ENCODE measurements at regions not wholly inside any gene's neighbourhood (a gene's known extent, or its start where the extent isn't known, plus 50 kb on each side); places are given as distances from the start of the nearest gene placed in this dataset.

DNA sequence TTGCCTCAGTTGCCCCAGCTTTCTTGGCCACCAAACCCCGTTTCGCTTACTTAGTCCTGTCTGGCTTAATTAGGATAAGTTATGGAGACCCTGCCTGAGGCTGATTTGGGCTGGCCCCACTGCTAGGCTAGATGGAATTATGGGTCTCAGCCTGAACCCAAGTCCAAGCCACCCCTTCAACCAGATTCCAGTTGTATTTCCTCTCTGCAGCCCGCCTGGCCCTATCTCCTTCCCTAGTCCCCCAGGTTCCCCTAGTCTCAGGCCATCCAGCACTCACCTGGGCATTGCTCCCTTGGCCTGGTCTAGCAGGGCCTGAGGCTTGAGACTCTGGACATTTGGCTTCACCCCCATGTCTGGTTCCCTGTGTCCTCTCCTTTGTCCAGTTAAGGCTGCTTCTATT is 111.7 kb upstream of the IPO9 start (continued):
- TF ChIP-seq, protein P1, sequence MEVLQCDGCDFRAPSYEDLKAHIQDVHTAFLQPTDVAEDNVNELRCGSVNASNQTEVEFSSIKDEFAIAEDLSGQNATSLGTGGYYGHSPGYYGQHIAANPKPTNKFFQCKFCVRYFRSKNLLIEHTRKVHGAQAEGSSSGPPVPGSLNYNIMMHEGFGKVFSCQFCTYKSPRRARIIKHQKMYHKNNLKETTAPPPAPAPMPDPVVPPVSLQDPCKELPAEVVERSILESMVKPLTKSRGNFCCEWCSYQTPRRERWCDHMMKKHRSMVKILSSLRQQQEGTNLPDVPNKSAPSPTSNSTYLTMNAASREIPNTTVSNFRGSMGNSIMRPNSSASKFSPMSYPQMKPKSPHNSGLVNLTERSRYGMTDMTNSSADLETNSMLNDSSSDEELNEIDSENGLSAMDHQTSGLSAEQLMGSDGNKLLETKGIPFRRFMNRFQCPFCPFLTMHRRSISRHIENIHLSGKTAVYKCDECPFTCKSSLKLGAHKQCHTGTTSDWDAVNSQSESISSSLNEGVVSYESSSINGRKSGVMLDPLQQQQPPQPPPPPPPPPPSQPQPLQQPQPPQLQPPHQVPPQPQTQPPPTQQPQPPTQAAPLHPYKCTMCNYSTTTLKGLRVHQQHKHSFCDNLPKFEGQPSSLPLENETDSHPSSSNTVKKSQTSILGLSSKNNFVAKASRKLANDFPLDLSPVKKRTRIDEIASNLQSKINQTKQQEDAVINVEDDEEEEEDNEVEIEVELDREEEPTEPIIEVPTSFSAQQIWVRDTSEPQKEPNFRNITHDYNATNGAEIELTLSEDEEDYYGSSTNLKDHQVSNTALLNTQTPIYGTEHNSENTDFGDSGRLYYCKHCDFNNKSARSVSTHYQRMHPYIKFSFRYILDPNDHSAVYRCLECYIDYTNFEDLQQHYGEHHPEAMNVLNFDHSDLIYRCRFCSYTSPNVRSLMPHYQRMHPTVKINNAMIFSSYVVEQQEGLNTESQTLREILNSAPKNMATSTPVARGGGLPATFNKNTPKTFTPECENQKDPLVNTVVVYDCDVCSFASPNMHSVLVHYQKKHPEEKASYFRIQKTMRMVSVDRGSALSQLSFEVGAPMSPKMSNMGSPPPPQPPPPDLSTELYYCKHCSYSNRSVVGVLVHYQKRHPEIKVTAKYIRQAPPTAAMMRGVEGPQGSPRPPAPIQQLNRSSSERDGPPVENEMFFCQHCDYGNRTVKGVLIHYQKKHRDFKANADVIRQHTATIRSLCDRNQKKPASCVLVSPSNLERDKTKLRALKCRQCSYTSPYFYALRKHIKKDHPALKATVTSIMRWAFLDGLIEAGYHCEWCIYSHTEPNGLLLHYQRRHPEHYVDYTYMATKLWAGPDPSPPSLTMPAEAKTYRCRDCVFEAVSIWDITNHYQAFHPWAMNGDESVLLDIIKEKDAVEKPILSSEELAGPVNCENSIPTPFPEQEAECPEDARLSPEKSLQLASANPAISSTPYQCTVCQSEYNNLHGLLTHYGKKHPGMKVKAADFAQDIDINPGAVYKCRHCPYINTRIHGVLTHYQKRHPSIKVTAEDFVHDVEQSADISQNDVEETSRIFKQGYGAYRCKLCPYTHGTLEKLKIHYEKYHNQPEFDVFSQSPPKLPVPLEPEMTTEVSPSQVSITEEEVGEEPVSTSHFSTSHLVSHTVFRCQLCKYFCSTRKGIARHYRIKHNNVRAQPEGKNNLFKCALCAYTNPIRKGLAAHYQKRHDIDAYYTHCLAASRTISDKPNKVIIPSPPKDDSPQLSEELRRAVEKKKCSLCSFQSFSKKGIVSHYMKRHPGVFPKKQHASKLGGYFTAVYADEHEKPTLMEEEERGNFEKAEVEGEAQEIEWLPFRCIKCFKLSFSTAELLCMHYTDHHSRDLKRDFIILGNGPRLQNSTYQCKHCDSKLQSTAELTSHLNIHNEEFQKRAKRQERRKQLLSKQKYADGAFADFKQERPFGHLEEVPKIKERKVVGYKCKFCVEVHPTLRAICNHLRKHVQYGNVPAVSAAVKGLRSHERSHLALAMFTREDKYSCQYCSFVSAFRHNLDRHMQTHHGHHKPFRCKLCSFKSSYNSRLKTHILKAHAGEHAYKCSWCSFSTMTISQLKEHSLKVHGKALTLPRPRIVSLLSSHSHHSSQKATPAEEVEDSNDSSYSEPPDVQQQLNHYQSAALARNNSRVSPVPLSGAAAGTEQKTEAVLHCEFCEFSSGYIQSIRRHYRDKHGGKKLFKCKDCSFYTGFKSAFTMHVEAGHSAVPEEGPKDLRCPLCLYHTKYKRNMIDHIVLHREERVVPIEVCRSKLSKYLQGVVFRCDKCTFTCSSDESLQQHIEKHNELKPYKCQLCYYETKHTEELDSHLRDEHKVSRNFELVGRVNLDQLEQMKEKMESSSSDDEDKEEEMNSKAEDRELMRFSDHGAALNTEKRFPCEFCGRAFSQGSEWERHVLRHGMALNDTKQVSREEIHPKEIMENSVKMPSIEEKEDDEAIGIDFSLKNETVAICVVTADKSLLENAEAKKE (CRISPR knock-in tag; IDR thresholded peaks at IDR 0.05) = no peak
- no peak for TF ChIP-seq ZNF114 (CRISPR knock-in tag; IDR thresholded peaks at IDR 0.05)
- no peak for TF ChIP-seq STAT1 (IDR thresholded peaks at IDR 0.05; ENCODE audit: unreplicated experiment)
- TF ChIP-seq, protein P2, sequence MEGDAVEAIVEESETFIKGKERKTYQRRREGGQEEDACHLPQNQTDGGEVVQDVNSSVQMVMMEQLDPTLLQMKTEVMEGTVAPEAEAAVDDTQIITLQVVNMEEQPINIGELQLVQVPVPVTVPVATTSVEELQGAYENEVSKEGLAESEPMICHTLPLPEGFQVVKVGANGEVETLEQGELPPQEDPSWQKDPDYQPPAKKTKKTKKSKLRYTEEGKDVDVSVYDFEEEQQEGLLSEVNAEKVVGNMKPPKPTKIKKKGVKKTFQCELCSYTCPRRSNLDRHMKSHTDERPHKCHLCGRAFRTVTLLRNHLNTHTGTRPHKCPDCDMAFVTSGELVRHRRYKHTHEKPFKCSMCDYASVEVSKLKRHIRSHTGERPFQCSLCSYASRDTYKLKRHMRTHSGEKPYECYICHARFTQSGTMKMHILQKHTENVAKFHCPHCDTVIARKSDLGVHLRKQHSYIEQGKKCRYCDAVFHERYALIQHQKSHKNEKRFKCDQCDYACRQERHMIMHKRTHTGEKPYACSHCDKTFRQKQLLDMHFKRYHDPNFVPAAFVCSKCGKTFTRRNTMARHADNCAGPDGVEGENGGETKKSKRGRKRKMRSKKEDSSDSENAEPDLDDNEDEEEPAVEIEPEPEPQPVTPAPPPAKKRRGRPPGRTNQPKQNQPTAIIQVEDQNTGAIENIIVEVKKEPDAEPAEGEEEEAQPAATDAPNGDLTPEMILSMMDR (conservative IDR thresholded peaks at IDR 0.05; ENCODE audit: low read depth in 2 of 2) = no peak
- TF ChIP-seq CREB1 (CRISPR knock-in tag; IDR thresholded peaks at IDR 0.05; ENCODE audit: low read depth) = no peak
- TF ChIP-seq NANOG (IDR thresholded peaks at IDR 0.05; ENCODE audit: borderline replicate concordance) = no peak

DNA sequence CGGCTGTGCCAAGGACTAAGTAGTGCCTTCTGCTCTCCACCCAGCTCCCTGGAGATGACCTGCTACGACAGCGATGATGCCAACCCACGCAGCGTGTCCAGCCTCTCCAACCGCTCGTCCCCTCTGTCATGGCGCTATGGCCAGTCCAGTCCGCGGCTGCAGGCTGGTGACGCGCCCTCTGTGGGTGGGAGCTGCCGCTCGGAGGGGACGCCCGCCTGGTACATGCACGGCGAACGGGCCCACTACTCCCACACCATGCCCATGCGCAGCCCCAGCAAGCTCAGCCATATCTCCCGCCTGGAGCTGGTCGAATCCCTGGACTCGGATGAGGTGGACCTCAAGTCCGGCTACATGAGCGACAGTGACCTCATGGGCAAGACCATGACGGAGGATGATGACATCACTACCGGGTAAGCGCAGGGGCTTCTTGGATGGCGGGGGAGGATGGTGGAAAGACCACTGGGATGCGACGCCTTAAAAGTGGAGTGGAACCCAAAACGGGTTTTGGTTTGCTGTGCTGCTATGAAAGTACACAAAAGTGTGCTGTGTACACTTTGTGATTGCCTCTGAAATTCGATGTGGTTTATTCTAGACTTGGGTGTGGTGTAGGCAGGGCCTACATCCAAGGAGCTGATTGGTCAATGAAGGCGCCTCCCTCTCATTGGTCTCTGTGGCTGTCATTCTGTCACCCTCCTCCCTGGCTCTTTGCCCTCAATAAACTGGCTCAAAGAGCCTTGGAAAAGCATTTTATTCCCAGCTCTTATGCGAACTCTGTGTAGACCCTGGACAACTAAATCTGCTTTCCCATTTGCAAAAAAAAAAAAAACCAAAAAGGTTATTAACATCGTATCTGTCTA is 110.4 kb upstream of the IPO9 start:
- Histone ChIP-seq H3F3A (replicated peaks; ENCODE audit: low read depth) (no peaks in the 10 kb centered on the region), H3K4me3 (no peak overlapping the region), H2AFZ (no peak overlapping the region), H3K9me2 (ENCODE audit: insufficient read depth) (no peaks in the 10 kb centered on the region), H3K79me2 (replicated peaks; ENCODE audit: insufficient read depth) (no peaks in the 10 kb centered on the region), H4K20me1 (replicated peaks; ENCODE audit: insufficient read depth) (peaks cover 2% of the 10 kb centered on the region; the same call in 1 of the 2 replicates), H3K4me2 (no peak overlapping the region), H3K27ac (ENCODE audit: low read depth) (no peak overlapping the region), H3K4me1 (ENCODE audit: insufficient read depth) (no peaks in the 10 kb centered on the region), H3K27me3 (ENCODE audit: insufficient read depth) (no peaks in the 10 kb centered on the region), H3K36me3 (ENCODE audit: insufficient read depth) (no peaks in the 10 kb centered on the region)
- Mint-ChIP-seq H3K27me3 (ENCODE audit: insufficient read depth, low read depth, poor library complexity) (peaks cover 6% of the 10 kb centered on the region), H3K4me1 (peaks cover 26% of the 10 kb centered on the region), H3K4me3 (no peak overlapping the region), H3K9me3 (no peaks in the 10 kb centered on the region), H3K36me3 (ENCODE audit: low read depth) (peaks cover 20% of the 10 kb centered on the region), H3K27ac (no peak overlapping the region)
- peak; percentile 29 for ATAC-seq
- DNase-seq (ENCODE audit: low spot score) = no peak
- TF ChIP-seq, protein P1 (CRISPR knock-in tag; IDR thresholded peaks at IDR 0.05) = no peak
- no peak for TF ChIP-seq POLR2AphosphoS5 (IDR thresholded peaks at IDR 0.05; ENCODE audit: low read depth)
